Esophagus muscularis mucosa (tissue), 4 donors: ENCODE measurements at regions not wholly inside any gene's neighbourhood (a gene's known extent, or its start where the extent isn't known, plus 50 kb on each side); places are given as distances from the start of the nearest gene placed in this dataset.

Experiments
- DNase-seq: peaks from one replicate; pipeline ENCODE4 v3.0.0-alpha.2; 2017; ENCODE audit errors: extremely low spot score
- H3K27ac ChIP-seq, 4 donors: fragments of 200-600 bp; sonication (generic); replicated peaks in 1 of 4; 1 replicate in 3 of 4; 2 replicates in 1 of 4; pipeline ENCODE4 v1.5.1; 2016 to 2019; ENCODE audit warnings: mild to moderate bottlenecking in 1 of 4
- H3K27me3 ChIP-seq, 4 donors: fragments of 200-600 bp; sonication (generic); one replicate each; pipeline versions ENCODE4 v1.5.1 to v1.6.0; 2016 to 2019
- H3K36me3 ChIP-seq, 4 donors: fragments of 200-600 bp; sonication (generic); one replicate each; pipeline ENCODE4 v1.5.1; 2016 to 2019
- H3K4me1 ChIP-seq, 4 donors: fragments of 200-600 bp; sonication (generic); one replicate each; pipeline ENCODE4 v1.5.1; 2016 to 2019
- H3K4me3 ChIP-seq, 4 donors: fragments of 200-600 bp; sonication (generic); 1 replicate in 2 of 4; 2 replicates in 2 of 4; pipeline ENCODE4 v1.5.1; 2016 to 2019; ENCODE audit warnings: mild to moderate bottlenecking in 4 of 4, moderate library complexity in 1 of 4
- H3K9me3 ChIP-seq, 4 donors: fragments of 200-600 bp; sonication (generic); 1 replicate in 3 of 4; 2 replicates in 1 of 4; pipeline ENCODE4 v1.5.1; 2016 to 2019
- EP300 ChIP-seq: sonication (generic); formaldehyde crosslinking; IDR thresholded peaks from one replicate; pipeline ENCODE4 v1.6.1; 2017; ENCODE audit warnings: antibody characterized with exemption
- POLR2A ChIP-seq: fragments of 450-650 bp; IDR thresholded peaks from one replicate; pipeline ENCODE4 v1.6.1; 2017; ENCODE audit warnings: antibody characterized with exemption, moderate library complexity, mild to moderate bottlenecking, low read depth
- POLR2AphosphoS5 ChIP-seq, 2 donors: sonication (generic); formaldehyde crosslinking; IDR thresholded peaks; one replicate each; pipeline ENCODE4 v1.6.1; 2017; ENCODE audit warnings: antibody characterized with exemption in 2 of 2
- WGBS: methylation state at CpG from one replicate; pipeline ENCODE4 v1.1.5; 2018; 5-methylcytosine and 5-hydroxymethylcytosine counted together
- intact Hi-C: fragments of 100-400 bp; cut with DNase I; formaldehyde crosslinking; loops from one replicate; pipeline ENCODE4 v1.15.1; 2023
- TF ChIP-seq, protein P1 (sequence below), 3 experiments: fragments of 200-600 bp in 2 of 3; fragments of 450-650 bp in 1 of 3; sonication (generic) in 2 of 3; IDR thresholded peaks; one replicate each; pipeline ENCODE4 v1.5.1; 2017 to 2019; ENCODE audit warnings: antibody characterized with exemption in 3 of 3, mild to moderate bottlenecking in 2 of 3, moderate library complexity in 1 of 3

DNA sequence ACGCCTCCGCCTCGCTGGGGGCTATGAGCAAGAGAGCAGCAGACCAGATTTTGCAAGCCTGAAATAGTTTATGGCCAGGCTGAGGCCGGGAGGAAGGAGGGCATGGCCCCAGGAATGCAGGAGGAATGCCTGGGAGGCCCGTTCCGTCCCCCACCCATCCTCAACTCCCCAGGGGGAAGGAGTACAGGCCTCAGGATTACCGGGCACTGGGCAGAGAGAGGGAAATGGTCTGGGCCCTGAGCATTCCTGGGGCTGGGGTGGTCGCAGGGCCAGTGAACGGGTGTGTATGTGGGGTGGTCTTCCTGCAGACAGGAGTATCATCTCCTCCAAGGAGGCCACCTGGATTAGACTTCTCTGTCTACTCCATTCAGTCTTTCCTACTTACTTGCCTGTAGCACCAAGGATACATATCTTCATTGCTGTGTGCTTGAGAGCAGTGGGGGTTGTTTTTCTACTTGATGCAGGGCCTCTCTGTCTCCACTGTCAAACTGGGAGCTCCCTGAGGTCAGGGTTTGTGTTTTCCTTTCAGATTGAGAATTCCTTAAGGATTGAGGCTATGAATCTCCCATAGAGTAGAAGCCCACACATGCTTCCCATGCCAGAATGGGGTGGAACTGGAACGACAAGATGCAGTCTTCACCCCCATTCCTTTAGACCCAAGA lies 81.3 kb downstream of the VEGFA start:
- H3K4me1 ChIP-seq = no peaks in the 10 kb centered on the region
- no peaks in the 10 kb centered on the region for H3K27me3 ChIP-seq
- H3K4me3 ChIP-seq = no peak overlapping the region
- WGBS = 84% methylated on average over 6 of the region's 10 CpGs
- H3K27ac ChIP-seq = no peak overlapping the region
- intact Hi-C loops = no loop called here
- no peaks in the 10 kb centered on the region for H3K9me3 ChIP-seq
- TF ChIP-seq, protein P1, sequence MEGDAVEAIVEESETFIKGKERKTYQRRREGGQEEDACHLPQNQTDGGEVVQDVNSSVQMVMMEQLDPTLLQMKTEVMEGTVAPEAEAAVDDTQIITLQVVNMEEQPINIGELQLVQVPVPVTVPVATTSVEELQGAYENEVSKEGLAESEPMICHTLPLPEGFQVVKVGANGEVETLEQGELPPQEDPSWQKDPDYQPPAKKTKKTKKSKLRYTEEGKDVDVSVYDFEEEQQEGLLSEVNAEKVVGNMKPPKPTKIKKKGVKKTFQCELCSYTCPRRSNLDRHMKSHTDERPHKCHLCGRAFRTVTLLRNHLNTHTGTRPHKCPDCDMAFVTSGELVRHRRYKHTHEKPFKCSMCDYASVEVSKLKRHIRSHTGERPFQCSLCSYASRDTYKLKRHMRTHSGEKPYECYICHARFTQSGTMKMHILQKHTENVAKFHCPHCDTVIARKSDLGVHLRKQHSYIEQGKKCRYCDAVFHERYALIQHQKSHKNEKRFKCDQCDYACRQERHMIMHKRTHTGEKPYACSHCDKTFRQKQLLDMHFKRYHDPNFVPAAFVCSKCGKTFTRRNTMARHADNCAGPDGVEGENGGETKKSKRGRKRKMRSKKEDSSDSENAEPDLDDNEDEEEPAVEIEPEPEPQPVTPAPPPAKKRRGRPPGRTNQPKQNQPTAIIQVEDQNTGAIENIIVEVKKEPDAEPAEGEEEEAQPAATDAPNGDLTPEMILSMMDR (IDR thresholded peaks at IDR 0.05) = no peak
- TF ChIP-seq POLR2AphosphoS5 (IDR thresholded peaks at IDR 0.05) = no peak
- TF ChIP-seq POLR2A = no peak
- TF ChIP-seq EP300 = no peak
- H3K36me3 ChIP-seq = no peaks in the 10 kb centered on the region
- DNase-seq = no peak

- WGBS = 91% methylated on average over 7 of the region's 8 CpGs
- Histone ChIP-seq H3K27ac (no peak overlapping the region), H3K36me3 (no peaks in the 10 kb centered on the region), H3K9me3 (no peaks in the 10 kb centered on the region), H3K4me3 (no peak overlapping the region), H3K27me3 (no peaks in the 10 kb centered on the region), H3K4me1 (no peaks in the 10 kb centered on the region)
- intact Hi-C loops = no loop called here
- TF ChIP-seq EP300 (no peak), POLR2A (no peak), POLR2AphosphoS5 (IDR thresholded peaks at IDR 0.05) (no peak)
- no peak for DNase-seq
Observed at GRCh38 chr6:43850314-43851203, 80.5 kb downstream of the VEGFA start.

- no peak for TF ChIP-seq POLR2A
- TF ChIP-seq, protein P1 (IDR thresholded peaks at IDR 0.05) = no peak
- no peak for TF ChIP-seq EP300
- TF ChIP-seq POLR2AphosphoS5 (IDR thresholded peaks at IDR 0.05) = no peak
- no peaks in the 10 kb centered on the region for H3K9me3 ChIP-seq
- no peaks in the 10 kb centered on the region for H3K36me3 ChIP-seq
- WGBS = 98% methylated on average over 5 of the region's 5 CpGs
- intact Hi-C loops = no loop called here
- no peaks in the 10 kb centered on the region for H3K27me3 ChIP-seq
- DNase-seq = no peak
- no peaks in the 10 kb centered on the region for H3K4me1 ChIP-seq
- H3K27ac ChIP-seq = no peak overlapping the region
- H3K4me3 ChIP-seq = no peak overlapping the region
Observed at GRCh38 chr6:43849844-43850243, 79.8 kb downstream of the VEGFA start.

DNA sequence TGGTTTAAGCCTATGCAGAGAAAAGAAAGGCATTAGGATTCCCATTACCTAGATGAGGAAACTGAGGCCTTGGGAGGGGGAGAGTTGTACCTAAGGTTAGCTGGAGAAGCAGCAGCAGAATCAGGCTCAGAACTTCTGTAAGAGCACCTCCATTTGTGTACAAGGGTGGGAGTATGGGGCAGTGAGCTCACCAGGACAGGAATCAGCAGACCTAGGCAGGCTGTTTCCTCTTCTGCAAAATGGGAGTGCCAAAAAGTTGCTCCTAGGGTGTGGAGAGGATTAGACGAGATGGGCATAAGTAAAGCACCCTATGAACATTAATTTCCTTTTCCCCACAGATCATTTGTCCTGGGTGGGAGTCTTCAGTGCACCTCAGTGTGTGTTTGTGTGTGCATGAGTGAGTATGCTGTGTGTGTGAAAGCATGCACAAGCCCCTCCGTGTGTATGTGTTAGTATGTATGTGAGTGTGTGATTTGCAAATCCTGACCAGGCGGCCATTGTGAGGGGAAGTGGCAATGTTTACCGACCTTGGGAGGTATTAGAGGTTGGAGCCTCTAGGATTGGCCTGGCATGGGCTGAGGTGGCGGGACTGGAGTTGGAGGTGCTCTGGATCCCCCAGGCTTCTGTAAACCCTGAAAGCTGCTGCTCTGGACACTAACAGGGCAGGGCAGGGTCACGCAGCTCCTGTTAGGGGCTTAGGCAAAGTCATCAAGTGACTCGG lies 78.8 kb downstream of the VEGFA start:
- intact Hi-C loops = no loop called here
- Histone ChIP-seq H3K9me3 (no peaks in the 10 kb centered on the region), H3K27ac (no peak overlapping the region), H3K4me3 (no peak overlapping the region), H3K4me1 (no peaks in the 10 kb centered on the region), H3K36me3 (no peaks in the 10 kb centered on the region), H3K27me3 (no peaks in the 10 kb centered on the region)
- WGBS = 84% methylated on average over 7 of the region's 7 CpGs
- no peak for TF ChIP-seq POLR2A
- TF ChIP-seq, protein P1 (IDR thresholded peaks at IDR 0.05) = no peak
- no peak for TF ChIP-seq POLR2AphosphoS5 (IDR thresholded peaks at IDR 0.05)
- TF ChIP-seq EP300 = no peak
- no peak for DNase-seq
